ENCODE measurements at regions not wholly inside any gene's neighbourhood (a gene's known extent, or its start where the extent isn't known, plus 50 kb on each side); places are given as distances from the start of the nearest gene placed in this dataset.

GRCh38 chr19:30123611-30124010 lies 181.6 kb downstream of the URI1 start:
- Histone ChIP-seq H3K9me2 (no peaks in the 10 kb centered on the region), H3K9me3 (no peaks in the 10 kb centered on the region), H3K4me2 (no peak overlapping the region), H3F3A (replicated peaks; ENCODE audit: insufficient read depth) (no peaks in the 10 kb centered on the region), H3K4me1 (ENCODE audit: control insufficient read depth in 1 of 2, insufficient read depth in 2 of 2, low read depth in 1 of 2, low read length in 1 of 2) (peaks cover 0 to 6% of the 10 kb centered on the region in 2 experiments; a peak in 1 of 4 replicates), H2AFZ (ENCODE audit: low read depth) (no peak overlapping the region), H3K79me2 (ENCODE audit: insufficient read depth) (no peaks in the 10 kb centered on the region), H3K27me3 (ENCODE audit: insufficient read depth) (no peaks in the 10 kb centered on the region), H3K36me3 (replicated peaks in 1 of 2; ENCODE audit: control insufficient read depth in 1 of 2, insufficient read depth in 2 of 2, low read length in 1 of 2) (no peaks in the 10 kb centered on the region), H3K27ac (ENCODE audit: low read depth in 2 of 2, low read length in 1 of 2) (no peak overlapping the region), H3K4me3 (ENCODE audit: low read depth in 2 of 2, low read length in 1 of 2) (no peak overlapping the region), H4K20me1 (ENCODE audit: insufficient read depth) (no peaks in the 10 kb centered on the region), H3K9ac (no peak overlapping the region)
- ChIA-PET POLR2A (no interaction called here), CTCF (interaction anchor here (0.9 to 1.8 kb wide), 3 partner anchors 9 to 85 kb away, joined by 3 to 8 read pairs (median 3); no protein-coding TSS in a partner anchor)
- no peak for DNase-seq
- 56% methylated on average over 9 of the region's 9 CpGs for WGBS (ENCODE audit: low lambda C conversion rate)
- TF ChIP-seq YY1 (IDR thresholded peaks at IDR 0.05; ENCODE audit: low read depth) (no peak), IRF3 (IDR thresholded peaks at IDR 0.05; ENCODE audit: low read depth, low read length) (no peak), GATA2 (CRISPR knock-in tag; IDR thresholded peaks at IDR 0.05) (no peak), TEAD4 (IDR thresholded peaks at IDR 0.05; ENCODE audit: borderline replicate concordance, insufficient read depth) (no peak), ELF1 (IDR thresholded peaks at IDR 0.05) (no peak), TCF12 (IDR thresholded peaks at IDR 0.05) (no peak), NFIC (IDR thresholded peaks at IDR 0.05; ENCODE audit: borderline replicate concordance) (no peak), USF1 (IDR thresholded peaks at IDR 0.05; ENCODE audit: borderline replicate concordance, low read depth) (no peak), JUND (IDR thresholded peaks at IDR 0.05) (no peak), EP300 (IDR thresholded peaks at IDR 0.05; ENCODE audit: borderline replicate concordance in 1 of 2, low read depth in 1 of 2, low read length in 1 of 2) (no peak), RAD21 (IDR thresholded peaks at IDR 0.05; ENCODE audit: low read length) (no peak), PBX3 (IDR thresholded peaks at IDR 0.05) (no peak)

- no peaks in the 10 kb centered on the region for H3K9me2 ChIP-seq
- TF ChIP-seq PBX3 (IDR thresholded peaks at IDR 0.05) (no peak), MAX (IDR thresholded peaks at IDR 0.05; ENCODE audit: low read depth) (no peak), TCF12 (IDR thresholded peaks at IDR 0.05) (no peak), FOXM1 (IDR thresholded peaks at IDR 0.05; ENCODE audit: low read depth) (no peak), SIN3A (IDR thresholded peaks at IDR 0.05; ENCODE audit: borderline replicate concordance, low read depth, low read length) (no peak), NFIC (IDR thresholded peaks at IDR 0.05; ENCODE audit: borderline replicate concordance) (no peak), RXRA (IDR thresholded peaks at IDR 0.05; ENCODE audit: borderline replicate concordance, low read depth) (no peak), SMC3 (IDR thresholded peaks at IDR 0.05; ENCODE audit: low read depth, low read length) (no peak), GATA2 (CRISPR knock-in tag; IDR thresholded peaks at IDR 0.05) (no peak), TAF1 (IDR thresholded peaks at IDR 0.05; ENCODE audit: borderline replicate concordance, low read depth, low read length) (no peak), POLR2AphosphoS5 (IDR thresholded peaks at IDR 0.05; ENCODE audit: low read depth, low read length) (no peak), FOSL2 (IDR thresholded peaks at IDR 0.05; ENCODE audit: borderline replicate concordance, low read depth) (no peak), ELF1 (IDR thresholded peaks at IDR 0.05) (no peak), RCOR1 (IDR thresholded peaks at IDR 0.05; ENCODE audit: low read length) (no peak), USF2 (IDR thresholded peaks at IDR 0.05; ENCODE audit: borderline replicate concordance, low read depth, low read length) (no peak), USF1 (IDR thresholded peaks at IDR 0.05; ENCODE audit: borderline replicate concordance, low read depth) (no peak), GABPA (IDR thresholded peaks at IDR 0.05; ENCODE audit: low read depth) (no peak), YY1 (IDR thresholded peaks at IDR 0.05; ENCODE audit: low read depth) (no peak), EP300 (IDR thresholded peaks at IDR 0.05; ENCODE audit: borderline replicate concordance in 1 of 2, low read depth in 1 of 2, low read length in 1 of 2) (no peak)
Measured at GRCh38 chr19:30128211-30128610, 186.2 kb downstream of the URI1 start.

More at GRCh38 chr19:30128211-30128610, 186.2 kb downstream of the URI1 start:
- ChIA-PET POLR2A (no interaction called here), CTCF (interaction anchor here (1.7 kb wide), 1 partner anchor 8 kb away, joined by 4 read pairs; no protein-coding TSS in a partner anchor)
- no peak for DNase-seq
- 53% methylated on average over 6 of the region's 6 CpGs for WGBS (ENCODE audit: low lambda C conversion rate)
- Histone ChIP-seq H4K20me1 (ENCODE audit: insufficient read depth) (no peaks in the 10 kb centered on the region), H3K27me3 (ENCODE audit: insufficient read depth) (no peaks in the 10 kb centered on the region), H3K4me1 (ENCODE audit: control insufficient read depth in 1 of 2, insufficient read depth in 2 of 2, low read depth in 1 of 2, low read length in 1 of 2) (peaks cover 0 to 8% of the 10 kb centered on the region in 2 experiments; a peak in 1 of 4 replicates), H3F3A (replicated peaks; ENCODE audit: insufficient read depth) (no peaks in the 10 kb centered on the region), H2AFZ (ENCODE audit: low read depth) (no peak overlapping the region), H3K4me2 (no peak overlapping the region), H3K27ac (ENCODE audit: low read depth in 2 of 2, low read length in 1 of 2) (no peak overlapping the region), H3K36me3 (replicated peaks in 1 of 2; ENCODE audit: control insufficient read depth in 1 of 2, insufficient read depth in 2 of 2, low read length in 1 of 2) (no peaks in the 10 kb centered on the region), H3K4me3 (ENCODE audit: low read depth in 2 of 2, low read length in 1 of 2) (no peak overlapping the region), H3K9ac (no peak overlapping the region), H3K9me3 (no peaks in the 10 kb centered on the region), H3K79me2 (ENCODE audit: insufficient read depth) (no peaks in the 10 kb centered on the region)

All from SK-N-SH (cell line).